ENCODE measurements at regions not wholly inside any gene's neighbourhood (a gene's known extent, or its start where the extent isn't known, plus 50 kb on each side); places are given as distances from the start of the nearest gene placed in this dataset.

DNA sequence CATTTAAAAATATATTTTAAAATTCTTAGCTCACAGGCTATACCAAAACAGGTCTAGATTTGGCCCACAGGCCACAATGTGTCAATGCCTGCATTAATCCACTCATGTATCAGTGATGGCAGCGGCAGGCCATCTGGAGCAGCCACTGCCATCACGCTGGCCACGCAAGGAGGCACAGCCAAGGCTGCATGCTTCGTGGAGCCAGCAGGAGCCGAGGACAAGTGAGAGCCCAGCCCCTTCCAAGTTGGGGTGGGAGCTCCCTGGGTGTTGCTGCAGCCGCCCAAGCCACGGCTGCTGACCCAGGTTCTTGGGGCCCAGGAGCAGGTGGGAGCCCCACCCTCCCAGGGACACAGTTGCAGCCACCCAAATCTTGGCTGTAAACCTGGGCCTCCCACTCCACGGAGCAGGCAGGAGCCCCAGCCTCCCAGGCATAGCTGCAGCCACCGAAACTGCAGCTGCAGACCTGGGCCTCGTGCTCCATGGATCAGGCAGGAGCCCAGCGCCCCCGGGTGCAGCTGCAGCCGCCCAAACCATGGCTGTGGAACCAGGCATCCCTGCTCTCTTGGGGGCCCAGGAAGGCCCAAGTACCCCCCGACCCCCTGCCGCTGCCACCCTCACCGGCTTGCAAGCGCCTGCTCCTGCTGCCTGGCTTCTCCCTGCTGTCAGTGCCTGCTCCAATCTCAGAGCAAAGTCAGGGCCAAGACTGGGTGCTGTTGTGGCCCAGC lies 87.3 kb upstream of the CACUL1 start:
- TF ChIP-seq ZNF510 (tag by site-specific recombination; IDR thresholded peaks at IDR 0.05; ENCODE audit: insufficient replicate concordance) (no peak), ZNF341 (tag by site-specific recombination; IDR thresholded peaks at IDR 0.05; ENCODE audit: low read depth) (no peak), ZNF623 (tag by site-specific recombination; IDR thresholded peaks at IDR 0.05) (no peak), ZNF394 (tag by site-specific recombination; IDR thresholded peaks at IDR 0.05; ENCODE audit: borderline replicate concordance) (no peak), ZNF658 (tag by site-specific recombination; IDR thresholded peaks at IDR 0.05) (no peak), ZNF426 (tag by site-specific recombination; IDR thresholded peaks at IDR 0.05) (no peak), TCF7L2 (IDR thresholded peaks at IDR 0.05; ENCODE audit: borderline replicate concordance, low read depth, low read length) (no peak), ZNF155 (tag by site-specific recombination; IDR thresholded peaks at IDR 0.05) (no peak), ZBTB17 (tag by site-specific recombination; IDR thresholded peaks at IDR 0.05) (no peak)
- TF ChIP-seq, protein P1, sequence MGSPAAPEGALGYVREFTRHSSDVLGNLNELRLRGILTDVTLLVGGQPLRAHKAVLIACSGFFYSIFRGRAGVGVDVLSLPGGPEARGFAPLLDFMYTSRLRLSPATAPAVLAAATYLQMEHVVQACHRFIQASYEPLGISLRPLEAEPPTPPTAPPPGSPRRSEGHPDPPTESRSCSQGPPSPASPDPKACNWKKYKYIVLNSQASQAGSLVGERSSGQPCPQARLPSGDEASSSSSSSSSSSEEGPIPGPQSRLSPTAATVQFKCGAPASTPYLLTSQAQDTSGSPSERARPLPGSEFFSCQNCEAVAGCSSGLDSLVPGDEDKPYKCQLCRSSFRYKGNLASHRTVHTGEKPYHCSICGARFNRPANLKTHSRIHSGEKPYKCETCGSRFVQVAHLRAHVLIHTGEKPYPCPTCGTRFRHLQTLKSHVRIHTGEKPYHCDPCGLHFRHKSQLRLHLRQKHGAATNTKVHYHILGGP (tag by site-specific recombination; IDR thresholded peaks at IDR 0.05) = no peak
- TF ChIP-seq, protein P2, sequence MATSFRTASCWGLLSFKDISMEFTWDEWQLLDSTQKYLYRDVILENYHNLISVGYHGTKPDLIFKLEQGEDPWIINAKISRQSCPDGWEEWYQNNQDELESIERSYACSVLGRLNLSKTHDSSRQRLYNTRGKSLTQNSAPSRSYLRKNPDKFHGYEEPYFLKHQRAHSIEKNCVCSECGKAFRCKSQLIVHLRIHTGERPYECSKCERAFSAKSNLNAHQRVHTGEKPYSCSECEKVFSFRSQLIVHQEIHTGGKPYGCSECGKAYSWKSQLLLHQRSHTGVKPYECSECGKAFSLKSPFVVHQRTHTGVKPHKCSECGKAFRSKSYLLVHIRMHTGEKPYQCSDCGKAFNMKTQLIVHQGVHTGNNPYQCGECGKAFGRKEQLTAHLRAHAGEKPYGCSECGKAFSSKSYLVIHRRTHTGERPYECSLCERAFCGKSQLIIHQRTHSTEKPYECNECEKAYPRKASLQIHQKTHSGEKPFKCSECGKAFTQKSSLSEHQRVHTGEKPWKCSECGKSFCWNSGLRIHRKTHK (tag by site-specific recombination; IDR thresholded peaks at IDR 0.05) = no peak
- ChIA-PET CTCF (interaction anchor here (0.5 to 1.4 kb wide), 5 partner anchors 8 to 119 kb away, joined by 3 to 5 read pairs (median 4); no protein-coding TSS in a partner anchor), POLR2A (no interaction called here)

DNA sequence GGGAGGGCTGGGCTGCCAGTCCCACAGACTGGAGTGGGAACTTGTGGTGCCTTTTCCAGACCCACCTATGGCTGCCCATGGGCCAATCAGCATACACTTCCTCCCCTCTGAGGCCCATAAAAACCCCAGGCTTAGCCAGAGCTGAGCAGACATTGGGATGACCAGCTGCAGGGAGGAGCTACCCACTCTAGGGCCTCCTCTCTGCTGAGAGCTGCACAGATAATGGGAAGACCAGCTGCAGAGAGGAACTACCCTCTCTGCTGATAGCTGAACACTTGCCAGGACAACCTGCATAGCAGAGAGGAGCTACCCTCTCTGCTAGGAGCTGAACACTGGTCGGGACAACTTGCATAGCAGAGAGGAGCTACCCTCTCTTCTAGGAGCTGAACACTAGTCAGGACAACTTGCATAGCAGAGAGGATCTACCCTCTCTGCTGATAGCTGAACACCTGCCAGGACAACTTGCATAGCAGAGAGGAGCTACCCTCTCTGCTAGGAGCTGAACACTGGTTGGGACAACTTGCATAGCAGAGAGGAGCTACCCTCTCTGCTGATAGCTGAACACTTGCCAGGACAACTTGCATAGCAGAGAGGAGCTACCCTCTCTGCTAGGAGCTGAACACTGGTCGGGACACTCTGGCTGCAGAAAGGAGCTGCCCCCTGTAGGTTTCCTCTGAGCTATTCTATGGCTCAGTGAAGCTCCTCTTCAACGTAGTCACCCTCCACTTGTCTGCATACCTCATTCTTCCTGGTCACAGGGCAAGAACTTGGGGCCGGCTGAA lies 88.3 kb upstream of the CACUL1 start:
- ChIA-PET CTCF (interaction anchor here (0.5 to 1.1 kb wide), 3 partner anchors 67 to 252 kb away, joined by 3 read pairs; no protein-coding TSS in a partner anchor), POLR2A (interaction anchor here (1.4 kb wide), 1 partner anchor 88 kb away, joined by 4 read pairs; the partner anchor contains the start of gene CACUL1)
- Histone ChIP-seq H3K27ac (ENCODE audit: extremely low read depth, low read depth, low read length) (no peak overlapping the region), H3K4me3 (ENCODE audit: low read depth, low read length) (no peak overlapping the region), H3K9me3 (ENCODE audit: control insufficient read depth, insufficient read depth, low read depth, low read length) (no peaks in the 10 kb centered on the region), H3K4me1 (ENCODE audit: control insufficient read depth, insufficient read depth, low read length) (peaks cover 4% of the 10 kb centered on the region; the same call in 1 of the 2 replicates), H3K36me3 (ENCODE audit: control insufficient read depth in 2 of 2, insufficient read depth in 1 of 2, low read length in 2 of 2) (no peaks in the 10 kb centered on the region)
- TF ChIP-seq, protein P3, sequence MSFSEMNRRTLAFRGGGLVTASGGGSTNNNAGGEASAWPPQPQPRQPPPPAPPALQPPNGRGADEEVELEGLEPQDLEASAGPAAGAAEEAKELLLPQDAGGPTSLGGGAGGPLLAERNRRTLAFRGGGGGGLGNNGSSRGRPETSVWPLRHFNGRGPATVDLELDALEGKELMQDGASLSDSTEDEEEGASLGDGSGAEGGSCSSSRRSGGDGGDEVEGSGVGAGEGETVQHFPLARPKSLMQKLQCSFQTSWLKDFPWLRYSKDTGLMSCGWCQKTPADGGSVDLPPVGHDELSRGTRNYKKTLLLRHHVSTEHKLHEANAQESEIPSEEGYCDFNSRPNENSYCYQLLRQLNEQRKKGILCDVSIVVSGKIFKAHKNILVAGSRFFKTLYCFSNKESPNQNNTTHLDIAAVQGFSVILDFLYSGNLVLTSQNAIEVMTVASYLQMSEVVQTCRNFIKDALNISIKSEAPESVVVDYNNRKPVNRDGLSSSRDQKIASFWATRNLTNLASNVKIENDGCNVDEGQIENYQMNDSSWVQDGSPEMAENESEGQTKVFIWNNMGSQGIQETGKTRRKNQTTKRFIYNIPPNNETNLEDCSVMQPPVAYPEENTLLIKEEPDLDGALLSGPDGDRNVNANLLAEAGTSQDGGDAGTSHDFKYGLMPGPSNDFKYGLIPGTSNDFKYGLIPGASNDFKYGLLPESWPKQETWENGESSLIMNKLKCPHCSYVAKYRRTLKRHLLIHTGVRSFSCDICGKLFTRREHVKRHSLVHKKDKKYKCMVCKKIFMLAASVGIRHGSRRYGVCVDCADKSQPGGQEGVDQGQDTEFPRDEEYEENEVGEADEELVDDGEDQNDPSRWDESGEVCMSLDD (tag by site-specific recombination; IDR thresholded peaks at IDR 0.05) = no peak
- TF ChIP-seq ZNF521 (tag by site-specific recombination; IDR thresholded peaks at IDR 0.05) (no peak), ZBTB21 (tag by site-specific recombination; IDR thresholded peaks at IDR 0.05) (no peak), KLF10 (tag by site-specific recombination; IDR thresholded peaks at IDR 0.05) (no peak), EGR2 (tag by site-specific recombination; IDR thresholded peaks at IDR 0.05; ENCODE audit: low read depth) (no peak), ZNF596 (tag by site-specific recombination; IDR thresholded peaks at IDR 0.05) (no peak), ZNF544 (tag by site-specific recombination; IDR thresholded peaks at IDR 0.05) (no peak), ZNF133 (tag by site-specific recombination; IDR thresholded peaks at IDR 0.05) (no peak), ZNF658 (tag by site-specific recombination; IDR thresholded peaks at IDR 0.05) (no peak), ZNF274 (IDR thresholded peaks at IDR 0.05; ENCODE audit: low read length) (no peak), ZNF274 (tag by site-specific recombination; IDR thresholded peaks at IDR 0.05; ENCODE audit: borderline replicate concordance) (no peak), ZNF600 (tag by site-specific recombination; IDR thresholded peaks at IDR 0.05) (no peak), ZSCAN30 (tag by site-specific recombination; IDR thresholded peaks at IDR 0.05) (no peak), ZNF202 (tag by site-specific recombination; IDR thresholded peaks at IDR 0.05; ENCODE audit: borderline replicate concordance) (no peak)
- TF ChIP-seq, protein P4, sequence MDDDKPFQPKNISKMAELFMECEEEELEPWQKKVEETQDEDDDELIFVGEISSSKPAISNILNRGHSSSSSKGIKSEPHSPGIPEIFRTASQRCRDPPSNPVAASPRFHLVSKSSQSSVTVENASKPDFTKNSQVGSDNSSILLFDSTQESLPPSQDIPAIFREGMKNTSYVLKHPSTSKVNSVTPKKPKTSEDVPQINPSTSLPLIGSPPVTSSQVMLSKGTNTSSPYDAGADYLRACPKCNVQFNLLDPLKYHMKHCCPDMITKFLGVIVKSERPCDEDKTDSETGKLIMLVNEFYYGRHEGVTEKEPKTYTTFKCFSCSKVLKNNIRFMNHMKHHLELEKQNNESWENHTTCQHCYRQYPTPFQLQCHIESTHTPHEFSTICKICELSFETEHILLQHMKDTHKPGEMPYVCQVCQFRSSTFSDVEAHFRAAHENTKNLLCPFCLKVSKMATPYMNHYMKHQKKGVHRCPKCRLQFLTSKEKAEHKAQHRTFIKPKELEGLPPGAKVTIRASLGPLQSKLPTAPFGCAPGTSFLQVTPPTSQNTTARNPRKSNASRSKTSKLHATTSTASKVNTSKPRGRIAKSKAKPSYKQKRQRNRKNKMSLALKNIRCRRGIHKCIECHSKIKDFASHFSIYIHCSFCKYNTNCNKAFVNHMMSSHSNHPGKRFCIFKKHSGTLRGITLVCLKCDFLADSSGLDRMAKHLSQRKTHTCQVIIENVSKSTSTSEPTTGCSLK (tag by site-specific recombination; IDR thresholded peaks at IDR 0.05) = no peak

More for the DNA sequence above, 87.3 kb upstream of the CACUL1 start:
- peaks cover 4% of the 10 kb centered on the region; the same call in 1 of the 2 replicates for H3K4me1 ChIP-seq (ENCODE audit: control insufficient read depth, insufficient read depth, low read length)
- H3K36me3 ChIP-seq (ENCODE audit: control insufficient read depth in 2 of 2, insufficient read depth in 1 of 2, low read length in 2 of 2) = no peaks in the 10 kb centered on the region
- no peak overlapping the region for H3K27ac ChIP-seq (ENCODE audit: extremely low read depth, low read depth, low read length)
- no peaks in the 10 kb centered on the region for H3K9me3 ChIP-seq (ENCODE audit: control insufficient read depth, insufficient read depth, low read depth, low read length)
- no peak overlapping the region for H3K4me3 ChIP-seq (ENCODE audit: low read depth, low read length)
